OCI-LY7 (cell line): ENCODE measurements at regions not wholly inside any gene's neighbourhood (a gene's known extent, or its start where the extent isn't known, plus 50 kb on each side); places are given as distances from the start of the nearest gene placed in this dataset.

Experiments
- CTCF ChIP-seq: fragments of 200-600 bp; sonication (generic); conservative IDR thresholded peaks from 2 replicates; pipeline ENCODE4 v1.5.1; 2014; ENCODE audit warnings: mild to moderate bottlenecking, antibody characterized with exemption, low read length, moderate library complexity, mixed read lengths
- EZH2phosphoT487 ChIP-seq: fragments of 200-600 bp; sonication (generic); IDR thresholded peaks from 2 replicates; pipeline ENCODE4 v1.6.1; 2018; ENCODE audit warnings: low read depth, borderline replicate concordance, mild to moderate bottlenecking, mixed run types, antibody characterized with exemption, low read length, moderate library complexity, mixed read lengths

GRCh38 chr13:90039516-90039915, 1308.0 kb upstream of the MIR17HG start:
- TF ChIP-seq CTCF (no peak), EZH2phosphoT487 (no peak)
